HG02610 (cell line): ENCODE measurements at regions not wholly inside any gene's neighbourhood (a gene's known extent, or its start where the extent isn't known, plus 50 kb on each side); places are given as distances from the start of the nearest gene placed in this dataset.

Experiments used
- ATAC-seq: cut with Tn5 transposase; IDR thresholded peaks from one replicate; pipeline ENCODE4 v1.9.1; 2021; ENCODE audit warnings: mild to moderate bottlenecking, moderate library complexity; ENCODE audit not compliant: unreplicated experiment

GRCh38 chr5:82622205-82622604 is 344.1 kb upstream of the RPS23 start:
- no peak for ATAC-seq

DNA sequence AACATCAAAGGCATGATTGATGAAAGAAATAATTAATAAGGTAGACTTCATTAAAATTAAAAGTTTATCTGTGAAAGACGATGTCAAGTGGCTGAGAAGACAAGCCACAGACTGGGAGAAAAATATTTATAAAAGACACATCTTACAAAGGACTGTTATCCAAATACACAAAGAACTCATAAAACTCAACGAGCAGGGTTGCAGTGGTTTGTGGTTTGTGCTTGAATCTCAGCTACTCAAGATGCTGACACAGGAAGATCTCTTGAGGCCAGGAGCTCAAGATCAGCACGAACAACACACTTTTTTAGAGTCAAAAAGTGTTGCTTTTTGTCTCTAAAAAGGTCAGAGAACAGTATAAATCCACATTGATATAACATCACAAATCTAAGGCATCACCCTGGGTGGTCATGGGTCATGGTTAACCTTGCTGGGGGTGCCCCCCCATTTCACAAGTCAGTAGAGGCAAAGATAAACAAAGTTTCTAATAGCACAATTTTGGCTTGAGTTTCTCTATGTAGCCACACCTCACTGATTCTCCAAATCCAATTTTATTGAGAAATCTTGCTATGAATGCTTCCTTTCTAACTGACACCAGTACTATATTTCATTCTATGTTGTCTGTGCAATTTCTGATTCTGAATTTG is 342.9 kb upstream of the RPS23 start:
- no peak for ATAC-seq

- ATAC-seq = no peak
These were observed 340.9 kb upstream of the RPS23 start for GRCh38 chr5:82619097-82619496.

DNA sequence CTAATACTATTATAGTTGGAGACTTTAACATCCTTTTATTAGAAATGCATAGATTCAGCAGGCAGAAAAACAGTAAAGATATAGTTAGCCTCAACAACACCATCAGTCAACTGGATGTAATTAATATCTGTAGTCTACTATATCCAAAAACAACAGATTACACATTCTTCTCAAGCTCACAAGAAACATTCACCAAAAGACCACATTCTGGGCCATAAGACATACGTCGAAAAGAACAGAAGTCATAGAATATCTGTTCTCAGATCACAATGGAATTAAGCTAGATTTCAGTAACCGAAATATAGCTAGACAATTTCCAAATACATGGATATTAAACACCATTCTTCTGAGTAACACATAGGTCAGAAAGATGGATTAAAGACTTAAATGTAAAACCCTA is 336.6 kb upstream of the RPS23 start:
- ATAC-seq = no peak

- ATAC-seq = no peak
These were observed 335.7 kb upstream of the RPS23 start for GRCh38 chr5:82613891-82614290.

GRCh38 chr5:82610686-82611085 is 332.5 kb upstream of the RPS23 start:
- no peak for ATAC-seq

GRCh38 chr5:82605441-82605973 is 327.4 kb upstream of the RPS23 start:
- no peak for ATAC-seq

GRCh38 chr5:82603033-82603987 is 325.2 kb upstream of the RPS23 start:
- ATAC-seq = no peak

GRCh38 chr5:82601861-82602260 is 323.7 kb upstream of the RPS23 start:
- no peak for ATAC-seq

GRCh38 chr5:82601077-82601476 is 322.9 kb upstream of the RPS23 start:
- no peak for ATAC-seq

DNA sequence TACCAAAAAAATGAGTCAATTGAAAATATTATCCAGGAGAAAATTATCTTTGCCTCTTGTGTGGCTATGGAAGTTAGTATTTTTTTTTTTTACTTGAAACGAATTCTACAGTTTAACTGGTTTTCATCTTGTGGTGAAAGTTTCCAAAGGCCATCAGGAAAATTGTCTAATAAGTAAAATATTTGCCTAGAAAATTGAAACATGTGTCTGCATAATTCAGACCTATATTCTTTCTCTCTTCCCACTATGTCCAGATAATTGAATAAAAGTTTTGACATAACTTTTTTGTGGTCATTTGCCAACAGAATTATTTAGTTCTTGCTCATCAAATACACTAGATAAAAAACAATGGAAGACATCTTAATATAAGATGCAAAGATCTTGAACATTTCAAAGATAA is 321.5 kb upstream of the RPS23 start:
- ATAC-seq = no peak

- no peak for ATAC-seq
These were observed 320.9 kb upstream of the RPS23 start for GRCh38 chr5:82599030-82599429.

DNA sequence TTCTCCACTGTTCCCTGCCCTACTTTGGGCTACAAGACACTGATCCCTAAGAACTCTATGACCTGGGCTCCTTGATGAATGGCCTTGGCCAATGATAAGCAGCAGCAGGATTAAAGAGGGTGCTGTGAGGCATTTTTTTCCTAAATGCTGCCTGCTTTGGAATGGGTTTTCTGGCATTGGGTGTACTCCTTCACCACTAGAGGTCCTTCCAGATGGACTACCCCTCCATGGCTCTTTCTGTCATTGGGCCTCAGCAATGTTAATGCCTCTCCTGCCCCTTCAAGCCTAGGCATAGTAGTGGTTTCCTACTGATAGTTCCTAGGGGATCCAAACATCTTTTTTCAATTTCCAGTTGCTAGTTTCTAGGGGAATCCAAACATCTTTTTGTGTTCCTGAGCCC is 319.3 kb upstream of the RPS23 start:
- ATAC-seq = no peak

- no peak for ATAC-seq
These were observed 318.3 kb upstream of the RPS23 start for GRCh38 chr5:82596451-82596850.

- no peak for ATAC-seq
These were observed 317.0 kb upstream of the RPS23 start for GRCh38 chr5:82595113-82595512.

- no peak for ATAC-seq
These were observed 315.9 kb upstream of the RPS23 start for GRCh38 chr5:82594097-82594496.

DNA sequence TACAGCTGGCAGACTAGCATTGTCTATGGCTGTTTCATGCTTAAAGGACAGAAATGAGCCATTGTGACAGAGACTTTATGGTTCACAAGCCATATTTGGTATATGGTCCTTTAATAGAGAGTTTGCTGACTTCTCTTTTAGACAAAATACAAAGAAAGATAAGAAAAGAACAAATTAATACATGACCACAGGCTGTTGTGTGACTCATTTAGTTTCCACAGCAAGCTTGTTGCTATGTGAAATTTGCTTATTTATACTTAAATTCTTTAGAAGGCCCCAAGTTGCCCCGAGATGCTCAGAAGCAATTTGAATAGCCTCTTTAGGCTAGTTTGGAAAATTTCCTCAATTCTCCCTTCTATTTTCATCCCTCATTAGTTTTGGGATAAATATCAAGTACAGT is 315.3 kb upstream of the RPS23 start:
- no peak for ATAC-seq

DNA sequence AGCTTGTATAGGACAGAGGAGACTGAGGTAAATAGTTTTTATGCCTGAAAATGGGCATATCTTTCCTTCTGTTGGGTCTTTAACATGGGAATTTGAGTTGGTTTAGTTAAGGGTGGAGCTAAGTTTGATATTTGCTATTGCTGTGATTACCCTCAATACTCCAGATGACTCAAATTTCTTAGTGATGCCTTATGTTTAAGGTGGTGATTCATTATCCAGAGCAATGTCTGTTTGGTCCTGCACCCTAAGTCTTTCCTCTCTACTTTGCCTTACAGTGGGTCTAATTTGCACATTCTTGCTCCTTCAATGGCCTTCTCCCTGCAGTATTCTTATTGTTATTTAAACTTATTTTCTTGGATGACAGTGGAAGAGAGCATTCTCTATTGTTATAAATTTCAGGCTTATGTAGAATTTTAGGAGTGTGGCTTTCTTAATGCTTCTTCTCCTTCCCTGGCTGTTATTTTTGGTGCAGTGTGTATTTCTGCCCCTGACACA is 312.9 kb upstream of the RPS23 start:
- ATAC-seq = no peak

GRCh38 chr5:82590112-82590511 is 312.0 kb upstream of the RPS23 start:
- no peak for ATAC-seq

DNA sequence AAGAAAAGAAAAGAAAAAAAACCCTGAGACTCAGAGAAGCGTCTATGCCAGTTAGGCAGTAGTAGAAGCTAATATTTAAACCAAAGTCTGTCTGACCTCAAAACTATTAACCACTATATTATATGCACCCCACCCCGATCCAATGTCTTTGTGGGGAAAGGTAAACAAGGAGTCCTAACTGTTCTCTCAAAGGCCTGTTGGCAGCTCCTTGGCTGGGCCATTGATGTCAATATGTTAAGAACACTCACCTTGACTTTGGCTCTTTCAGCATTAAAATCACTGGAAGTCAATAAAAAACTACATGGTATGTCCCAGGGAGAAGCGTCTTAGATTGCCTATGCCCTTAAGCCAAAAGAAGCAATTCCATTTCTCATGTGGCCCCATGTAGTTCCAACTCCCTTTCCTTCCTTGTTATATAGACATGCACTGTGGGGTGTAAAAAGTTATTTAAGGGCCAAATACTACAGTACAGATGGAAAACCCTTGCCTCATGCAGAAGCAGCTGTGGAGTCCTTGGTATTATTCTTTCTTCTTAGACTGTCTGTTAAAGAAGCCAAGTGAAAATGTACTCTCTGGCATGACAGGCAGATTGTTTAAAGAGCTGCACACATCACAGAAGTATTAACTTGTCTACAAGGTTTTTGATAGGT is 308.6 kb upstream of the RPS23 start:
- no peak for ATAC-seq

DNA sequence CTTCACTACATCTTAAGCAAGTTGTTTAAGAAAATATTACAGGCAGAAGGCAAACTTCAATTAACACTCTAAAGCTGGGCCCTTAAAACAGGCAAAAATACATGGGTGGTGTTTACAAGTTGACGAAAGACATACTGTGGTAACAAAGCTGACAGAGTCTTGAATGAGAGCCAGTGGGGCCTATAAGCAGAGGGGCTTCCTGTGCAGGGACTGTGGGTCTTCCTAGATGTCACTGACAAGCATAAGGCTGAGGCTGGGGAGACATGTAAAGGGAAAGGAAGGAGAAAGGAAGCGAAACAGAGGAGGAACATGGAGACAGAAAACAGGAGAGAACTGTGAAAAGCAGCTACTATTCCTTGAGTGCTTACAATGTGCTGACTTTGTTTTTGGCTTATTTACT is 308.0 kb upstream of the RPS23 start:
- no peak for ATAC-seq
